Brain pericyte (primary cell): ENCODE measurements at regions not wholly inside any gene's neighbourhood (a gene's known extent, or its start where the extent isn't known, plus 50 kb on each side); places are given as distances from the start of the nearest gene placed in this dataset.
"Not testable (repeated sequence)": the region's sequence is repeated elsewhere in the genome, so short reads cannot be mapped to it uniquely, and the experiment has no call there.

Experiments used
- DNase-seq: peaks from one replicate; pipeline ENCODE4 v3.0.0-alpha.2; 2012; ENCODE audit warnings: low read depth, low spot score

- DNase-seq, result no peak
Measured at GRCh38 chr12:46549527-46550265, 177.1 kb upstream of the SLC38A2 start.

DNA sequence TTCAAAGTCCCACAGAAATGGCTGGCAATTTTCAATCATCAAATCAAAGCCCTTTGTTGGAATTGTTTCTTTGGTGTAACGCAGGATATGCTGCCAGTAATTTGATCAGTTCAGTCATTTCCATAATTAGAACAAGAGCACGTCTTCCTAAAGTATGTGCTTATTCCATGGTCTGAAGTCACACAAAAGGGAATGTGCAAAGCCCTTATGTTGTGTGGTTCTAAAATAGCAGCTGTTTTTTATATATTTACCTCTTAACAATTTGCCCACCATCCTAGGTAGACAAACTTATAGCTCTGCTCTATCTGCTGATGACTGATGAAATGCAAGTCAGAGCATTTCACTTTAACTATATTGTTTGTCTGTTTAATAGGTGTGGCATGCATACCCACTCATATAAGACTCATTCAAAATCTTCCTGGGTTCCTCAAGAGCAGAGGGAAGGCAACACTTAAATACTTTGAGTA, 176.1 kb upstream of the SLC38A2 start:
- no peak for DNase-seq

- DNase-seq, result no peak
Measured at GRCh38 chr12:46547421-46548354, 175.1 kb upstream of the SLC38A2 start.

GRCh38 chr12:46546634-46547273, 174.2 kb upstream of the SLC38A2 start:
- DNase-seq, result no peak

- not testable (repeated sequence) for DNase-seq
Measured at GRCh38 chr12:46543378-46543795, 170.8 kb upstream of the SLC38A2 start.

DNA sequence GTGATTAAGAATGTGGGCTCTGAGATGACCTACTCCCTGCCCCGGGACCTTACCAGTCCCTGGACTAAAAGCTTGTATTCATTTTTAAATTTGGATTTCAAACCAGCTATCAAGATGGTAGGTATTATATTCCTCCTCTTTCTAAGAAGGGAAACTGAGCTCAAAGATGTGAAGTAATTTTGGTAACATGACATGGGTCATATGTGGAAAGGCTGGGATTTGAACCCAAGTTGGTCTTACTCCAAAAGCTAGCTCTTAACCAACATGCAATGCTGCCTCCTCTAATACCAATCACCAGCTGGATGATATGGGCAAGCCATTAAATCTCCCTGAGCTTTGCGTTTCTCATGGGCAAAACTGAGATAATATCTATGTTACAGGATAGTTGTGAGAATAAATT, 166.4 kb upstream of the SLC38A2 start:
- no peak for DNase-seq

DNA sequence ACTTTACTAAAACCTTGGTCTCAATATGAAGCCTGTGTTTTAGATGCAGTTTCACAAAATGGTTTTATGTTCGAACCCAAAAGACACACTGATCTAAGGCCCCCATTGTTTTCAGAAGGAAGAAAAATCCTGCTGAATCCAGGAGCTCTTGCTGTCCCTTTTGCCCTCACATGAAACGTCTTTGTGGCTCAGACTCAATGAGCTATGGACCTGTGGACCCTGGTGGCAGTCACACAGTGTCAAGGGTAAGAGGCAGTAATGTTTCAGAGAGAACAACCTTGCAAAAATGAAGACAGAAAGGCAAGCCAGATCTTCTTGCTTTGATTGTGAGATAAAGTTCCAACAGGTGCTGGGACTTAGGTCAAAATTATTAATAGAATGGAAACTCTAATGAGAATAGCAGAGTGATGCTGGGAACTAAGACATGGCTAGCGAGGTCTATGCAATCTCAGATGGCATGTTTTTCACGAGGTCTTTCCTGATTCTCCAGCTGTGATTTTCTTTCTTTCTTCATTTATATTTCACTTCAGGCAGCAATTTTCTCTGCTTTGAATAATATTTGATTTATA, 164.9 kb upstream of the SLC38A2 start:
- no peak for DNase-seq

GRCh38 chr12:46536316-46536715, 163.7 kb upstream of the SLC38A2 start:
- DNase-seq, result not testable (repeated sequence)

GRCh38 chr12:46535907-46536306, 163.3 kb upstream of the SLC38A2 start:
- no peak for DNase-seq

- no peak for DNase-seq
Measured at GRCh38 chr12:46535376-46535775, 162.8 kb upstream of the SLC38A2 start.

- DNase-seq, result no peak
Measured at GRCh38 chr12:46534327-46534840, 161.8 kb upstream of the SLC38A2 start.

DNA sequence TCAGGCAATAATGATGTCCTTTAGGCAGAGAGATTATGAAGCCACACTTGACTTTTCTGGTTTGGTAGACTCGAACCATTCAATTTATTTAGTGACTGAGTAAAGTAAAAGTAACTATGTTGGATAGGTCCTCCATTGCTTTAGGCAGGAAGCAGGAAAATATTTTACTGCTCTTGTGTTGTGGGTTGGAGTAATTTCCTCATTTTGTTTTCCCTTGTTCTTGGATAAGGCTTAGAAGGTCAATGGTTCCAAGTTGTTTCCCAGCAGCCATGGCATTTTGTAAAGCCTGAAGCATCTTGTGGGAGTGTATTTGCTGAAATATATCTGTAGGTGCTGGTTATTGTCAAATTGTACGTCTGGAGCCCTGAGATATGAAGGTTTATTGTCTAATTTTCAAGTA, 161.2 kb upstream of the SLC38A2 start:
- no peak for DNase-seq

DNA sequence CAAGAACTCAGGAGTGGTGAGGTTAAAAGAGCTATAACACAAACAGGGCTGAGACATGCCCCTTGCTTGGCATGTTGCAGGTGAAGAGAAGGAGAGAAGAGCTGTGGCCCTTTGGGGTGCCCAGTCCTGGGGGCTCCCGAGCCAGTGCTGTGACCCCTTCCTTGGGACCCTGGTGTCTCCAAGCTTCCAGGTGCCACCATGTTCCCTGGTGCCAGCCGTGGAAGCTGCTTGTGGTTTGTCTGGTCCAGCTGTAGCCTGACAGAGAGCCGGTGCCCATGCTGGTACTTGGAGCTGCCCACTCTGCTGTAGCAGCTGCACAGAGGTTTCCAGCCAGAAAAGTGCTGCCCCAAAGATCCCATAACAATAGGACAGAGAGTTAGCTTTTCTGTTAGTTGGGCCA, 159.2 kb upstream of the SLC38A2 start:
- DNase-seq, result no peak

DNA sequence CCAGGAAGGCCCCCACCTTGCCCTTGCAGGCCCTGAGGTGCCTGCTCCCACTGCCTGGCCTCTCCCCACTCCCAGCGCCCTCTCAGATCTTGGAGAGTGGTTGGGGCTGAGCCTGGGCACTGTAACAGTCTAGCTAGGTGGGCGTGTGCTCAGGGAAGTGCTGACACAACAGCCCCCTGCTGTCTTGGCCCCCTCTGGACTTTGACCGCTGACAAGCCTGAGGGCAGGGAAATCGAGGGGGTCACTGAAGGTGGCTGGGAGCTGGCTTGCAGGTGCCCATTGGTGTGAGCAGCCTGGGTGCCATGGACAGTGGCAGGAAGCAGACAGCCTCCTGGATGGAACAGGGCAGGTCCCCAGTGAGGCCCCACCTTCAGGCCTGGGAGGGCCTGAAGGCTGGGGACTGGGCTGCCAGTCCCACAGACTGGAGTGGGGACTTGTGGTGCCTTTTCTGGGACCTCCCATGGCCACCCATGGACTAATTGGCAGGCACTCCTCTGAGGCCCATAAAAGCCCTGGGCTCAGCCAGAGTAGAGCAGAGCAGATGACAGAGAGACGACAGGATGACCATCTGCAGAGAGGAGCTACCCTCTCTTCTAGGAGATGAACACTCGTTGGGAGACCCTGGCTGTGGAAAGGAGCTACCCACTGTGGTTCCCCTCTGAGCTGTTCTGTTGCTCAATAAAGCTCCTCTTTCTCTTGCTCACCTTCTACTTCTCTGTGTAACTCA, 158.6 kb upstream of the SLC38A2 start:
- DNase-seq, result no peak

GRCh38 chr12:46530373-46531056, 157.9 kb upstream of the SLC38A2 start:
- no peak for DNase-seq

DNA sequence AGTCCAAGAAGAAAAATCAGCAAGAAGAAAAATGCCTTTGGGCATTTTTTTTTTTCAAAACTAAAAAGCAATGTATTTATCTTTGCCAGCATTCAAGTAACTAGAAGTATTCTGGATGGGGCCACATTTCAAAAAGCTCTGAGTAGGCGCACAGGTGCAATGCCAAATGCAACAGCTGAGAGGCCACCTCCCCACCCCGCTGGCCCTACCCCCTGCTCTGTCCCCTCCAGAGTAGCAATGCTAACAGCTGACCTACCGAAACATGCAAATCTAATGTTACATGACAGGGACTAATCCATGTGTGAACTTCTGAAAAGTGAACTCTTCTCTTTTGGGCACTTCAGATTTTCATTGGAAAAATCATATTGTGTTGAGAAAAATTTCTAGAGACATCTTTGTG, 153.7 kb upstream of the SLC38A2 start:
- no peak for DNase-seq

GRCh38 chr12:46524778-46525177, 152.2 kb upstream of the SLC38A2 start:
- DNase-seq, result no peak

DNA sequence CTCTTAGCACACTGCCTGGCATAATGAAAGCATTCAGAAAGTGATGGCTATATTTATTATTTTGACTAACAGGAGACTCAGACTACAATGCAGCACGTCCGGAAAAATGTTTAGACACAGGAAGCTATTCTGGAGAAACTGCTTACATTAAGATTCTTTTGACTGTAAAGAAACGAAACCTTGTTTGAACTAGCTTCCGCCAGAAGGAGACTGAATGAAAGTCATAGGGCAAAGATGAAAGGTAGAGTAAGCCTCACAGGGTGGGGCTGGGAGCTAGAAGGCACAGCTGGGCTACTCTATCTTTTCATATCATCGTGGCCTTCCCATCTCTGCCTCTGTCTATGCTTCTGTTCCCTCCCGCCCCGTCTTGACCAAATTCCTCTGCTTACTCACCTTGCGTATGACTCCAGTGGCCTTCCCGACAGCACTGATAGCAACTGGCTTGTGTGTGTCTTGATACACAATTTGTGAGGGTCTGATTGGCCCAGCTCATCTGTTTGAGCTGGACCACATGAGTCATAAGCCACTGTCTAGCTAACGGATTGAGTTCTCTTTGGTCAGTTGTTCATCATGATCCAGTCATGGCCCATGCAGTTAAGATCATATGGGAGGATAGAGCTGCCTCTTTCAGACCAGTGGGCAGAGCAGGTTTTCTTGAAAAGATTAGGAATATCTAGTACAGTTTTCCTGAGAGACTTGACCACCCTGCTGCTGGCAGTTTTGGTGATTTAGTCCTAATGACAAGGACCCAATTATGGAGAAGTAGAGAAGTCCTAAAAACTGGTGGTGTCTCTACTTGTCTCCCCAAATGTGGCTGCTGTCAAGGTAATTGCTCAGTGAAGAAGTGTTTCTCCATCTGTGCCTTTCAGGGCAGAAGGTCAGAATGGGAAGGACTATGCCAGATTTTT, 151.5 kb upstream of the SLC38A2 start:
- no peak for DNase-seq

DNA sequence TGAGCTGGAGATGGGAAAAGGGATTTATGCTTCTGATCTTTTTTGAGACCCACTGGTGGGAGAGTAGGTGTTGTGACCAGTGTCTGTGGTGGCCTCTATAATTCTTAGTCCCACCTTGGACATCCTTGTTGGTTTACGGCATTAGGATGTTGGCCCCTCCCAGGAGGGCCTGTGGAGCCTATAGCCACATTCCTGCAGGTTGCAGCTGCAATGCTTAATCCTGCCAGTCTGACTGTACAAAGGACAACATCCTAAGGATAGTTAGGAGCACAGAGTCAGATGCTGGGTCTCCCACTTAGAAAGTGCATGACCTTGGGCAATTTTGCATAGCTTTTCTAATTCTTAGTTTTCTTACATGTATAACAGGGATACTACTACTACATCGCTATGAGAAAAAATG, 150.9 kb upstream of the SLC38A2 start:
- no peak for DNase-seq
